ENCODE measurements at regions not wholly inside any gene's neighbourhood (a gene's known extent, or its start where the extent isn't known, plus 50 kb on each side); places are given as distances from the start of the nearest gene placed in this dataset.

GRCh38 chr1:193891788-193892187, 705.4 kb upstream of the B3GALT2 start (continued):
- TF ChIP-seq ZNF274 (IDR thresholded peaks at IDR 0.05; ENCODE audit: low read depth, low read length), result no peak
- no peak for TF ChIP-seq POLR2AphosphoS5 (IDR thresholded peaks at IDR 0.05; ENCODE audit: low read depth, low read length)
- TF ChIP-seq CEBPB (IDR thresholded peaks at IDR 0.05; ENCODE audit: low read depth), result no peak
- TF ChIP-seq POLR2A (IDR thresholded peaks at IDR 0.05; ENCODE audit: borderline replicate concordance, extremely low read depth, insufficient read depth, insufficient read length), result no peak

GRCh38 chr1:193890935-193891334, 704.5 kb upstream of the B3GALT2 start:
- TF ChIP-seq CEBPB (IDR thresholded peaks at IDR 0.05; ENCODE audit: low read depth), result no peak
- no peak for TF ChIP-seq POLR2A (IDR thresholded peaks at IDR 0.05; ENCODE audit: borderline replicate concordance, extremely low read depth, insufficient read depth, insufficient read length)
- TF ChIP-seq ZBTB33 (IDR thresholded peaks at IDR 0.05; ENCODE audit: extremely low read depth, insufficient replicate concordance, low read length), result no peak
- no peak for TF ChIP-seq POLR2AphosphoS5 (IDR thresholded peaks at IDR 0.05; ENCODE audit: low read depth, low read length)
- TF ChIP-seq YY1 (IDR thresholded peaks at IDR 0.05; ENCODE audit: extremely low read depth, insufficient replicate concordance, low read depth, low read length), result no peak
- TF ChIP-seq CTCF (IDR thresholded peaks at IDR 0.05 in 2 of 3, conservative IDR thresholded peaks at IDR 0.05 in 1 of 3; ENCODE audit: borderline replicate concordance in 1 of 3, insufficient read depth in 1 of 3, low read depth in 2 of 3, low read length in 2 of 3), result no peak
- TF ChIP-seq ATF3 (IDR thresholded peaks at IDR 0.05), result no peak
- no peak for TF ChIP-seq JUND (IDR thresholded peaks at IDR 0.05)
- TF ChIP-seq EZH2 (IDR thresholded peaks at IDR 0.05), result no peak
- TF ChIP-seq REST (IDR thresholded peaks at IDR 0.05; ENCODE audit: low read depth), result no peak
- no peak for TF ChIP-seq ZNF274 (IDR thresholded peaks at IDR 0.05; ENCODE audit: low read depth, low read length)
- TF ChIP-seq RAD21 (IDR thresholded peaks at IDR 0.05; ENCODE audit: low read depth), result no peak
- TF ChIP-seq SIN3A (IDR thresholded peaks at IDR 0.05; ENCODE audit: low read depth), result no peak
- no peak for TF ChIP-seq EZH2phosphoT487 (IDR thresholded peaks at IDR 0.05; ENCODE audit: borderline replicate concordance)
- TF ChIP-seq ELF1 (IDR thresholded peaks at IDR 0.05; ENCODE audit: borderline replicate concordance, low read depth), result no peak
- TF ChIP-seq SP1 (IDR thresholded peaks at IDR 0.05; ENCODE audit: low read depth), result no peak
- TF ChIP-seq SRF (IDR thresholded peaks at IDR 0.05; ENCODE audit: low read depth), result no peak
- ATAC-seq, result no peak
- H3K4me2 ChIP-seq (ENCODE audit: low read length), result no peak overlapping the region
- H3K9me3 ChIP-seq (ENCODE audit: control insufficient read depth in 1 of 2, insufficient read depth in 1 of 2, low read depth in 1 of 2, low read length in 2 of 2), result no peaks in the 10 kb centered on the region
- DNase-seq (ENCODE audit: low read depth, low spot score), result no peak
- H3K9ac ChIP-seq (ENCODE audit: low read length), result no peak overlapping the region
- H4K20me1 ChIP-seq (ENCODE audit: insufficient read depth), result no peaks in the 10 kb centered on the region
- H3K4me3 ChIP-seq (replicated peaks in 1 of 2; ENCODE audit: low read depth in 1 of 2, low read length in 2 of 2), result no peak overlapping the region
- H3K9me2 ChIP-seq (ENCODE audit: insufficient read depth), result no peaks in the 10 kb centered on the region
- H3K79me2 ChIP-seq (ENCODE audit: insufficient read depth, low read length), result no peaks in the 10 kb centered on the region
- ChIA-PET RAD21 (ENCODE audit: low non-redundant PET in 1 of 2, low total read pairs in 2 of 2, uncharacterized antibody in 2 of 2, unreplicated experiment in 2 of 2) (no interaction called here), CTCF (no interaction called here), POLR2A (no interaction called here)
- H3K36me3 ChIP-seq (ENCODE audit: control insufficient read depth in 1 of 2, insufficient read depth in 2 of 2, low read length in 2 of 2), result no peaks in the 10 kb centered on the region
- no peak overlapping the region for H2AFZ ChIP-seq (ENCODE audit: low read depth, low read length, poor library complexity, severe bottlenecking)
- intact Hi-C loops (cut with micrococcal nuclease), result no loop called here
- H3K27me3 ChIP-seq (ENCODE audit: insufficient read depth, low read length), result no peaks in the 10 kb centered on the region
- no peaks in the 10 kb centered on the region for H3K4me1 ChIP-seq (ENCODE audit: control insufficient read depth in 1 of 2, insufficient read depth in 2 of 2, low read length in 2 of 2)
- no TSS peak for BruUV-seq (replicated peaks)
- no peak overlapping the region for H3K27ac ChIP-seq (ENCODE audit: low read depth, low read length)

All from HCT116 (cell line).